ENCODE measurements at regions not wholly inside any gene's neighbourhood (a gene's known extent, or its start where the extent isn't known, plus 50 kb on each side); places are given as distances from the start of the nearest gene placed in this dataset.

DNA sequence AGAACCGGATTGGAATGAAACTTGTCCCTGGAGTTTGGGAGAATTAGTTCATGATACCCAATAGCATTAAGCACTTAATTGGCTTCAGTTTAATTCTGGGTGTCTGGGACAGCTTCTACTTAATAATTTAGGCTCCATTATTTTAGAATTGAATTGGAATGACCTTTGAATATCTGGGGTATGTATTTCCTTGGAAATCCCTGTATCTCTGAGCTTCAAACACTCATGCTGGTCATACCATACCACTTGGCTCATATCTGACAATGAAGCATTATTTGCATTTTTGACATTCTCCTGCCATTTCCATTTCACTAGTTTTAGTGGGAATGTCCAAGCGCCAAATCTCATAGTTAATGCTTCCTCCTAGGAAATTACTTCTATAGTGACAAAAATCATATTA is 393.1 kb downstream of the DIPK2A start:
- H3K79me2 ChIP-seq (ENCODE audit: control insufficient read depth, insufficient read depth, low read length): no peaks in the 10 kb centered on the region
- no peaks in the 10 kb centered on the region for H3K27me3 ChIP-seq (ENCODE audit: control insufficient read depth, insufficient read depth, low read length)
- no peaks in the 10 kb centered on the region for H3K4me1 ChIP-seq (ENCODE audit: control insufficient read depth, extremely low read depth, insufficient read depth, low read length)
- no peak overlapping the region for H3K4me3 ChIP-seq (replicated peaks in 1 of 4; ENCODE audit: control extremely low read depth in 1 of 4, insufficient read depth in 1 of 4, low read depth in 3 of 4, low read length in 4 of 4)
- H2AFZ ChIP-seq (ENCODE audit: low read length): no peak overlapping the region
- DNase-seq (ENCODE audit: low read depth in 2 of 2): peak in 1 of 2 donors; percentile 25
- no peaks in the 10 kb centered on the region for H3K36me3 ChIP-seq (ENCODE audit: control insufficient read depth, insufficient read depth, low read length)
- H3K9ac ChIP-seq (ENCODE audit: insufficient read depth, low read length): no peak overlapping the region
- H3K27ac ChIP-seq (ENCODE audit: insufficient read depth, low read length): no peak overlapping the region
- no peaks in the 10 kb centered on the region for H4K20me1 ChIP-seq (ENCODE audit: control insufficient read depth, extremely low read depth, insufficient read depth, low read length)
- no peaks in the 10 kb centered on the region for H3K9me3 ChIP-seq (ENCODE audit: control insufficient read depth, insufficient read depth, low read depth, low read length)
- TF ChIP-seq EZH2 (IDR thresholded peaks at IDR 0.05; ENCODE audit: low read length, missing control alignments): no peak
- TF ChIP-seq, protein P1, sequence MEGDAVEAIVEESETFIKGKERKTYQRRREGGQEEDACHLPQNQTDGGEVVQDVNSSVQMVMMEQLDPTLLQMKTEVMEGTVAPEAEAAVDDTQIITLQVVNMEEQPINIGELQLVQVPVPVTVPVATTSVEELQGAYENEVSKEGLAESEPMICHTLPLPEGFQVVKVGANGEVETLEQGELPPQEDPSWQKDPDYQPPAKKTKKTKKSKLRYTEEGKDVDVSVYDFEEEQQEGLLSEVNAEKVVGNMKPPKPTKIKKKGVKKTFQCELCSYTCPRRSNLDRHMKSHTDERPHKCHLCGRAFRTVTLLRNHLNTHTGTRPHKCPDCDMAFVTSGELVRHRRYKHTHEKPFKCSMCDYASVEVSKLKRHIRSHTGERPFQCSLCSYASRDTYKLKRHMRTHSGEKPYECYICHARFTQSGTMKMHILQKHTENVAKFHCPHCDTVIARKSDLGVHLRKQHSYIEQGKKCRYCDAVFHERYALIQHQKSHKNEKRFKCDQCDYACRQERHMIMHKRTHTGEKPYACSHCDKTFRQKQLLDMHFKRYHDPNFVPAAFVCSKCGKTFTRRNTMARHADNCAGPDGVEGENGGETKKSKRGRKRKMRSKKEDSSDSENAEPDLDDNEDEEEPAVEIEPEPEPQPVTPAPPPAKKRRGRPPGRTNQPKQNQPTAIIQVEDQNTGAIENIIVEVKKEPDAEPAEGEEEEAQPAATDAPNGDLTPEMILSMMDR (conservative IDR thresholded peaks at IDR 0.05 in 1 of 2, IDR thresholded peaks at IDR 0.05 in 1 of 2; ENCODE audit: low read depth in 1 of 2, low read length in 2 of 2): no peak
- no peak overlapping the region for H3K4me2 ChIP-seq (ENCODE audit: extremely low read depth, insufficient read depth, low read length)

GRCh38 chr3:144369129-144369879 is 397.7 kb downstream of the DIPK2A start:
- Histone ChIP-seq H3K27me3 (ENCODE audit: control insufficient read depth, insufficient read depth, low read length) (no peaks in the 10 kb centered on the region), H3K4me3 (replicated peaks in 1 of 4; ENCODE audit: control extremely low read depth in 1 of 4, insufficient read depth in 1 of 4, low read depth in 3 of 4, low read length in 4 of 4) (no peak overlapping the region), H4K20me1 (ENCODE audit: control insufficient read depth, extremely low read depth, insufficient read depth, low read length) (no peaks in the 10 kb centered on the region), H3K79me2 (ENCODE audit: control insufficient read depth, insufficient read depth, low read length) (no peaks in the 10 kb centered on the region), H3K4me1 (ENCODE audit: control insufficient read depth, extremely low read depth, insufficient read depth, low read length) (no peaks in the 10 kb centered on the region), H2AFZ (ENCODE audit: low read length) (no peak overlapping the region), H3K9me3 (ENCODE audit: control insufficient read depth, insufficient read depth, low read depth, low read length) (no peaks in the 10 kb centered on the region), H3K4me2 (ENCODE audit: extremely low read depth, insufficient read depth, low read length) (no peak overlapping the region), H3K9ac (ENCODE audit: insufficient read depth, low read length) (no peak overlapping the region), H3K36me3 (ENCODE audit: control insufficient read depth, insufficient read depth, low read length) (no peaks in the 10 kb centered on the region), H3K27ac (ENCODE audit: insufficient read depth, low read length) (no peak overlapping the region)
- peak in 1 of 2 donors; percentile 5 for DNase-seq (ENCODE audit: low read depth in 2 of 2)
- TF ChIP-seq, protein P1 (conservative IDR thresholded peaks at IDR 0.05 in 1 of 2, IDR thresholded peaks at IDR 0.05 in 1 of 2; ENCODE audit: low read depth in 1 of 2, low read length in 2 of 2): no peak
- TF ChIP-seq EZH2 (IDR thresholded peaks at IDR 0.05; ENCODE audit: low read length, missing control alignments): no peak

DNA sequence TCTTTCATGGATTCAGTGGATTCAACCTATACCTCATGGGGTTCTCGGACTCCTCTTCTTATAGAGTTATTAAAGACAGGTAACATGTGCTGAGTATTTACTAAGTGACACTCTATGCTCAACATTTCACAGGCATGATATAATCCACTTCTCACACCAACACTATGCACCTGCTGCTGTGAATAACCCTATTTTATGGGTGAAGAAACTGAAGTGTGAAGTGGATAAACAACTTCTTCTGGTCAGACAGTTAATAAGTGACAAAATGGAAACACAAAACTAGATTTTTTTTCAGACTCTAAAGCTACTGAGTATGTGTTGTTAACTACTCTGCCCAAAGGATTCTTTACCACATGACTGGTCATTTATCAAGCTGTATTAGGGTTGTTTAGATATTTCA is 403.5 kb downstream of the DIPK2A start:
- Histone ChIP-seq H4K20me1 (ENCODE audit: control insufficient read depth, extremely low read depth, insufficient read depth, low read length) (no peaks in the 10 kb centered on the region), H3K4me2 (ENCODE audit: extremely low read depth, insufficient read depth, low read length) (no peak overlapping the region), H2AFZ (ENCODE audit: low read length) (no peak overlapping the region), H3K4me1 (ENCODE audit: control insufficient read depth, extremely low read depth, insufficient read depth, low read length) (no peaks in the 10 kb centered on the region), H3K36me3 (ENCODE audit: control insufficient read depth, insufficient read depth, low read length) (no peaks in the 10 kb centered on the region), H3K79me2 (ENCODE audit: control insufficient read depth, insufficient read depth, low read length) (no peaks in the 10 kb centered on the region), H3K27me3 (ENCODE audit: control insufficient read depth, insufficient read depth, low read length) (no peaks in the 10 kb centered on the region), H3K4me3 (replicated peaks in 1 of 4; ENCODE audit: control extremely low read depth in 1 of 4, insufficient read depth in 1 of 4, low read depth in 3 of 4, low read length in 4 of 4) (no peak overlapping the region), H3K27ac (ENCODE audit: insufficient read depth, low read length) (no peak overlapping the region), H3K9me3 (ENCODE audit: control insufficient read depth, insufficient read depth, low read depth, low read length) (no peaks in the 10 kb centered on the region), H3K9ac (ENCODE audit: insufficient read depth, low read length) (no peak overlapping the region)
- DNase-seq (ENCODE audit: low read depth in 2 of 2): no peak
- TF ChIP-seq EZH2 (IDR thresholded peaks at IDR 0.05; ENCODE audit: low read length, missing control alignments): no peak
- TF ChIP-seq, protein P1 (conservative IDR thresholded peaks at IDR 0.05 in 1 of 2, IDR thresholded peaks at IDR 0.05 in 1 of 2; ENCODE audit: low read depth in 1 of 2, low read length in 2 of 2): no peak
